GM21423 (cell line): ENCODE measurements at regions not wholly inside any gene's neighbourhood (a gene's known extent, or its start where the extent isn't known, plus 50 kb on each side); places are given as distances from the start of the nearest gene placed in this dataset.

Source experiments
- ATAC-seq: cut with Tn5 transposase; IDR thresholded peaks from one replicate; pipeline ENCODE4 v1.9.1; 2021; ENCODE audit warnings: mild to moderate bottlenecking, moderate library complexity; ENCODE audit not compliant: unreplicated experiment

DNA sequence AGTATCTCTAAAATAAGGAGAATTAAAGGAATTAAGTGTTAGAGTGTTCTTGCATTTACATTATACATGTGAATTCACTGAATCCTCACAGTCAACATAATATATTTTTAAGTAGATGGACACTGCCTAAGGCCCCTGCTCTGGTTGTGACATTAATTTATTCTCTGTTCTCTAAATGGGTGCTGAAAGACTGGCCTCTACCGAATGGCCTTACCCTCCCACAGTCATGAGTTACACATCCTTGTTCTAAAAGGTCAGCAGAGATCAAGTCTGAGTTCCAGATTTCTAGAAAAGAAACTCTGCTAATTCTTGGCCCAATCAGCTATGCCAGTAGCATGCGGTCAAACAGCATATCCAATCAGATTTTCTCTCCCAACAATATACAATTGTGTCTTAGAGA is 193.2 kb downstream of the TM2D1 start:
- no peak for ATAC-seq

DNA sequence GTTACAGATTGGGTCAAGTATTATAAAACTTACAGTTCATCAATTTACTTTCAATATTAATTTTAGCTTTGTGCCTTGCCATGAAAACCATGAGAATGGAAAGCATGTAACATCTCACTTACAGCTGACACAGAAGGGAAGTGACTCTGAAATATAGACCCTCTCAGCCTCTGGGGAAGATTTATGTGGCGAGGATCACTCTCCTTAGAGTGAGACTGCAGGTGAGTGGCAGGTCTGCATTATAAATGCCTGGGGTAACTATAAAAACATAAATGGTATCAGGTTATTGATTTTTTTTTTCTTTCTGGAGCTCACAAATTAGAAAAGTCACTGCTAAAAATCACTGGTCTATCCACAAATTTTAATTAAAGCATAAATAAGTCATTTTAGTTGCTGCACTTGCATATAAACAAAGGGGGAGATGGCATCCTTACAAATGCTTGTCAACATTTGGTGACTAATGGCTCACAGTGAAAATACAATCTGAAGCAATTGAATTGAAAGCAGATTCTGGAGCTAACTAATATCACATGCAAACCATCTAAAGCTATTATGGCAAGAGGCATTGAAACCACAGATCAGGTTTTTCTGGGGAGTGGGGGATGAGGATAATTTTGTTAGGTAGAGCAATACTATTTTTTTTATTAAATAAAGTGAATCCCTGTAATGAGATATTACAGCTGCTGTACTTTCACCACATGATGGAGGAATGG is 200.9 kb downstream of the TM2D1 start:
- ATAC-seq = no peak

- ATAC-seq = no peak
Observed at GRCh38 chr1:61523229-61523628, 201.7 kb downstream of the TM2D1 start.

GRCh38 chr1:61520401-61520800 is 204.5 kb downstream of the TM2D1 start:
- ATAC-seq = no peak

GRCh38 chr1:61519631-61520030 is 205.3 kb downstream of the TM2D1 start:
- ATAC-seq = no peak

DNA sequence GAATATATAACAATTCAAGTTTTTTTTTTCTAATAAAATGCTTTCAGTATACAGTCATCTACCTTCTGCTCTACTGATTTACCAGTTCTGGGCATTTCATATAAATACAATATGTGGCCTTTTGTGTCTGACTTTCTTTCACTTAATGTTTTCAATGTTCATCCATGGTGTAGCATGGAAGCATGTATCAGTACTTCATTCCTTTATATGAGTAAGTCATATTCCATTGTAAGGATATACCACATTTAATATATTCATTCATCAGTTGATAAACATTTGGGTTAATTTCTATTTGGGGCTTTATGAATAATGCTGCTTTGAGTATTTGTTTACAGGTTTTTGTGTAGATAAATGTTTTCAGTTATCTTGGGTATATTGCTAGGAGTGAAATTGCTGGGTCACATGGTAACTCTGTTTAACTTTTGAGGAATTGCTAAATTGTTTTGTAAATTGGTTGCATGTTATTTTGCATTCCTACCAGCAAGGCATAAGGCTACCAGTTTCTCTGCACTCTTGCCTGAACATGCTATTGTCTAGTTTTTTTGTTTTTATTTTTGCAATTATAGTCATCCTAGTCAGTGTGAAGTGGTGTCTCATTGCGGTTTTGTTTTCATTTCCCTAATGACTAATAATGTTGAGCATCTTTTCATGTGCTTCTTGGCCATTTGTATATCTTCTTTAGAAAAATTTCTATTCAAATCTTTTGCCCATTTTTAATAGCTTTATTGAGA is 206.1 kb downstream of the TM2D1 start:
- ATAC-seq = no peak

GRCh38 chr1:61517345-61517744 is 207.6 kb downstream of the TM2D1 start:
- no peak for ATAC-seq

- no peak for ATAC-seq
Observed at GRCh38 chr1:61515096-61515495, 209.8 kb downstream of the TM2D1 start.
